GM12892 (cell line): ENCODE measurements at regions not wholly inside any gene's neighbourhood (a gene's known extent, or its start where the extent isn't known, plus 50 kb on each side); places are given as distances from the start of the nearest gene placed in this dataset.
"Not testable (repeated sequence)": the region's sequence is repeated elsewhere in the genome, so short reads cannot be mapped to it uniquely, and the experiment has no call there.

Experiments
- POLR2A ChIP-seq: IDR thresholded peaks from 2 replicates; pipeline ENCODE4 v1.6.1; 2011; ENCODE audit warnings: low read depth, low read length, control low read depth
- POLR2AphosphoS5 ChIP-seq: IDR thresholded peaks from 2 replicates; pipeline ENCODE4 v1.6.1; 2011; ENCODE audit warnings: low read depth, low read length, control low read depth
- TAF1 ChIP-seq: IDR thresholded peaks from 2 replicates; pipeline ENCODE4 v1.6.1; 2011; ENCODE audit warnings: low read depth, mild to moderate bottlenecking, control low read depth, low read length, borderline replicate concordance

DNA sequence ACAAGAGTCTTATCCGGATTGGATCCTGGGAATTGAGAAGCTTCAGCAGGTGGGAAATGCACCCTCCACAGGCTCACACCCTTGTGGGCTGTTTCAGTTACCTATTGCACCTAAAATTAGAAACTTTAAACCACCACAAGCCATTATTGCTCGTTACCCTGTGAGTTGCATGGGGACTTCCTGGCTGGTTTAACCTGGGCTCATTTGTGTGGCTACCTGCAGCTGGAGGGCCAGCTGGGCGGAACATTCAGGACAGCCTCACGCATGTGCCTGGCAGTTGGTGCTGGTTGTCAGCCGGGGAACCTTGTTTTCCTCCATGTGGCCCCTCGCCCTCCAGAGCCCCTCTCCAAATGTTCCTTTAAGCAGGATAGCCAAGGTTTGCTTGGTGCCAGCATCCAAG is 118.5 kb upstream of the DEFB108B start:
- not testable (repeated sequence) for TF ChIP-seq POLR2AphosphoS5, POLR2A, TAF1
